Small intestine (tissue), 7 donors: ENCODE measurements at regions not wholly inside any gene's neighbourhood (a gene's known extent, or its start where the extent isn't known, plus 50 kb on each side); places are given as distances from the start of the nearest gene placed in this dataset.
"Not testable (repeated sequence)": the region's sequence is repeated elsewhere in the genome, so short reads cannot be mapped to it uniquely, and the experiment has no call there.

Source experiments
- DNase-seq, 2 donors: peaks; one replicate each; pipeline versions ENCODE4 v3.0.0 to v3.0.0-alpha.2; 2013
- FAIRE-seq: peaks from 2 replicates; lab custom pipeline; 2012; peaks lifted over from hg19 to GRCh38; lab: Jason Lieb, UNC
- H3K27ac ChIP-seq, 3 donors: one replicate each; pipeline ENCODE4 v1.5.1; 2013; ENCODE audit warnings: low read length in 2 of 3, mild to moderate bottlenecking in 2 of 3, control low read depth in 1 of 3, inconsistent platforms in 1 of 3, low read depth in 1 of 3, moderate library complexity in 1 of 3
- H3K27me3 ChIP-seq, 3 donors: one replicate each; pipeline ENCODE4 v1.6.1; 2013; ENCODE audit warnings: low read length in 3 of 3, inconsistent platforms in 1 of 3; ENCODE audit not compliant: control insufficient read depth in 3 of 3, insufficient read depth in 3 of 3
- H3K36me3 ChIP-seq, 3 donors: one replicate each; pipeline ENCODE4 v1.6.1; 2013; ENCODE audit warnings: low read length in 3 of 3, inconsistent platforms in 1 of 3, low read depth in 1 of 3, mild to moderate bottlenecking in 1 of 3, moderate library complexity in 1 of 3; ENCODE audit not compliant: control insufficient read depth in 3 of 3, insufficient read depth in 2 of 3
- H3K4me1 ChIP-seq, 3 donors: one replicate each; pipeline ENCODE4 v1.6.1; 2013; ENCODE audit warnings: low read length in 2 of 3, inconsistent platforms in 1 of 3, low read depth in 1 of 3, mild to moderate bottlenecking in 1 of 3, moderate library complexity in 1 of 3; ENCODE audit not compliant: control insufficient read depth in 3 of 3, insufficient read depth in 2 of 3
- H3K4me3 ChIP-seq, 3 donors: one replicate each; pipeline ENCODE4 v1.5.1; 2013; ENCODE audit warnings: low read length in 3 of 3, control low read depth in 1 of 3, inconsistent platforms in 1 of 3, low read depth in 1 of 3, mild to moderate bottlenecking in 1 of 3, moderate library complexity in 1 of 3
- H3K9me3 ChIP-seq, 2 donors: one replicate each; pipeline ENCODE4 v1.6.1; 2013; ENCODE audit warnings: low read depth in 1 of 2, low read length in 1 of 2; ENCODE audit not compliant: control insufficient read depth in 2 of 2, insufficient read depth in 1 of 2
- WGBS, 3 donors: extraction: QIAGEN DNeasy Blood & Tissue Kit; methylation state at CpG; one replicate each; pipeline ENCODE4 v1.1.7; 2013; 5-methylcytosine and 5-hydroxymethylcytosine counted together
- donor health status: healthy with polysubstance abuse.
- donor health status: control.
- donor health status: control.
- donor health status: Bipolar disorder and iron deficiency.
- donor health status: healthy.

DNA sequence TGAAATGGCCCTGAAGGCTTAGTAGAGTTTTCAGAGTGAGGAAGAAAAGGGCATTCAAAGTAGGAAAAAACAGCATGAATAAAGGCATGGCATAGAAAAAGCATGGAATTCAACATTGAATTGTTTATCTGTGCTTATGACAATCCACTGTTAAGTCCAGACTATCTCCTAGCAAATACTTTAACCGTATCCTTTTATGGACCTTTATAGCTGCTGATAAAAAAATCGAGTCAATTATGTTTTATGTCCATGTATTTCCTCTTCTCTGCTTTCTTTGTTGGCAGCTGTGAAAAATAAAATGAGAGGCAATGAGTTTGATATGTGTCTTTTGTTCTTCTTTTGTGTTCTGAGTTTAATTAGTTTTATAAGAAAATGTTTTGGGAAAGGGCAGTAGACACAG, 70.4 kb downstream of the TDRD15 start:
- no peaks in the 10 kb centered on the region for H3K27me3 ChIP-seq
- 8 to 51% (median 19%) methylated on average over 2 of the region's 2 CpGs for WGBS, 3 donors
- H3K4me1 ChIP-seq = no peaks in the 10 kb centered on the region
- no peak overlapping the region for H3K4me3 ChIP-seq
- no peak overlapping the region for H3K27ac ChIP-seq
- no peaks in the 10 kb centered on the region for H3K9me3 ChIP-seq
- H3K36me3 ChIP-seq = no peaks in the 10 kb centered on the region
- DNase-seq = peak in 1 of 2 donors; percentile 32
- no peak for FAIRE-seq

DNA sequence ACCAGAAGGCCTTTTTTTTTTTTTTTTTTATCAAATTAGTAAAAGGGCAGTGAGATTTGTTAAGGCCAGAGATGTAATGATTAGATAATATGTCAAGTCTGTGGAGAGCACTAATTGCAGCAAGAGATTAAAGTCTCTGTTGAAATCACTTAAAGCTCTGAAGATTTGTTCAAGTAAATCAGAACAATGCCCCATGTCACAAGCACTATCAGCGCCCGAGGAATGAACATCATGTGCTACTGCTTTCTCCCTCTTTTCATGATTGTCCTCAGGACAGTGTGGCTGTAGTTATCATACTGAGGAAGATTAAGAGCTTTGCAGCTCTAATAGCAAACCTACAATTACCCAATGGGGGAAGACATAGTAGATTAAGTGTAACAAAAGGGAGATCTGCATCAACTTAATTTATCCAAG, 71.1 kb downstream of the TDRD15 start:
- Histone ChIP-seq H3K4me1 (no peaks in the 10 kb centered on the region), H3K9me3 (no peaks in the 10 kb centered on the region), H3K4me3 (no peak overlapping the region), H3K27me3 (no peaks in the 10 kb centered on the region), H3K27ac (no peak overlapping the region), H3K36me3 (no peaks in the 10 kb centered on the region)
- FAIRE-seq (no peak), DNase-seq (peak in 1 of 2 donors; percentile 18)
- WGBS, 3 donors = 32 to 69% (median 64%) methylated on average over 2 of the region's 2 CpGs

DNA sequence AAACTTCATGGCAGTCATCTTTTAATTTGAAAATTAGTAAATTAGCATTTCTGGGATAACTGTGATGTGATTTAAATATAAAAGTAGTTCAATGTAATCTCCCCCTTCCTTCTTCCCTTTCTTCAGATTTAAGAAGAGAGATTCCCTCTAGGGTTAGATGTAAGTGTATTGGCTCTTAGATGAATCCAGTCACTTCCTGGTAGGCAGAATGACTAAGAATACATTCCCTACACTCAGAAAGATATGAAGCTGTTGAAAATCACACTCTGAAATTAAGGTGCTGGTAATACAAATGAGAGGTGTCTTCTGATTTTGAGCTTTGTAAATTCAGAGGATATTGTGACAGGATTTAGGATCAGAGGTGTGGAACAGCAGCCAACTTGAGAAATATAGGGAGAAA, 71.6 kb downstream of the TDRD15 start:
- no peak overlapping the region for H3K4me3 ChIP-seq
- no peaks in the 10 kb centered on the region for H3K36me3 ChIP-seq
- no peak overlapping the region for H3K27ac ChIP-seq
- DNase-seq = no peak
- no peaks in the 10 kb centered on the region for H3K9me3 ChIP-seq
- no peak for FAIRE-seq
- H3K4me1 ChIP-seq = no peaks in the 10 kb centered on the region
- no peaks in the 10 kb centered on the region for H3K27me3 ChIP-seq

DNA sequence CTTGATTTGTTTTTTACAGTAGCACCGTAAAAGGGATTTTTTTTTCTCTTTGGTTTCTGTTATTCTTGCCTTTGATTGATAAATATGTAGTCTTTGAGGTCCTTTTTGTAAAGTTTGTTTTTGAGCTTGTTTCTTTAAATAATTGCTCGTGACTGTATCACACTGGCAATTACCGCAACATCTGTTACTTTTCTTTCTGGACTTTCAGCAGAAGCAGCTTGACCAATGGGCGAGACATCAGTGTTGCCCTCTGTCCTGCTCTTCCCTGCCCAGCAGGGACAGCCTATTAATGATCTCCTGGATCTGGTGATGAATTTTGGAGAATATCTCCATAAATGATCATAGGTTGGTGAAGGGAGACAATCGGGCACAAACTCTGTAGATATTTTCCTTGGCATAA, 74.9 kb downstream of the TDRD15 start:
- Histone ChIP-seq H3K4me1 (no peaks in the 10 kb centered on the region), H3K27me3 (no peaks in the 10 kb centered on the region), H3K27ac (no peak overlapping the region), H3K4me3 (no peak overlapping the region), H3K9me3 (no peaks in the 10 kb centered on the region), H3K36me3 (no peaks in the 10 kb centered on the region)
- DNase-seq (no peak), FAIRE-seq (no peak)
- 82 to 91% (median 88%) methylated on average over 5 of the region's 5 CpGs for WGBS, 3 donors

DNA sequence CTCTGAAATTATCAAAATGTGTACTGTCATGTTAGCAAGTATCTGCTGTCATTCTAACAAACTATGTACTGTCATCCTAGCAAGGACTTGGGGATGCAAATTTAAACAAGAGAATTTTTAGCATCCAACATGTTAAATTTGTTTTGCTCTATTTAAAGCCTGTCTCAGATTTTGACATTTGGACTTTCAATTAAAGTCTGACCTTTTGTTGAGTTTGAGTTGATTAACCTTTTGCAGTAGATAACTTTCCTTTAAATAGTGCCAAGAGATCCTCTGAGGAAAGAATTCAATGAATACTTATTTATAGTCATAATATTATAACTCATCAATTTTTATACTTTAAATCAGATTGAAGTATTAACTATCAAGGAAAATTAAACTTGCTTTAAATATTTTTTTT, 80.2 kb downstream of the TDRD15 start:
- no peaks in the 10 kb centered on the region for H3K27me3 ChIP-seq
- no peak for FAIRE-seq

DNA sequence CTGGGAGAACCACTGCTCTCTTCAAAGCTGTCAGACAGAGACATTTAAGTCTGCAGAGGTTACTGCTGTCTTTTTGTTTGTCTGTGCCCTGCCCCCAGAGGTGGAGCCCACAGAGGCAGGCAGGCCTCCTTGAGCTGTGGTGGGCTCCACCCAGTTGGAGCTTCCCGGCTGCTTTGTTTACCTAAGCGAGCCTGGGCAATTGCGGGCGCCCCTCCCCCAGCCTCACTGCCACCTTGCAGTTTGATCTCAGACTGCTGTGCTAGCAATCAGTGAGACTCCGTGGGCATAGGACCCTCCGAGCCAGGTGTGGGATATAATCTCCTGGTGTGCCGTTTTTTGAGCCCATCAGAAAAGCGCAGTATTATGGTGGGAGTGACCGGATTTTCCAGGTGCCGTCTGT, 90.3 kb downstream of the TDRD15 start:
- H3K4me1 ChIP-seq, H3K4me3 ChIP-seq, H3K9me3 ChIP-seq, H3K36me3 ChIP-seq, H3K27ac ChIP-seq, H3K27me3 ChIP-seq, FAIRE-seq, DNase-seq: not testable (repeated sequence)
- WGBS, 3 donors = 82 to 90% (median 89%) methylated on average over 9 to 10 of the region's 10 CpGs

More for the DNA sequence above, 80.2 kb downstream of the TDRD15 start:
- Histone ChIP-seq H3K27ac (no peak overlapping the region), H3K9me3 (no peaks in the 10 kb centered on the region), H3K4me3 (no peak overlapping the region), H3K36me3 (no peaks in the 10 kb centered on the region), H3K4me1 (no peaks in the 10 kb centered on the region)
- DNase-seq = no peak

DNA sequence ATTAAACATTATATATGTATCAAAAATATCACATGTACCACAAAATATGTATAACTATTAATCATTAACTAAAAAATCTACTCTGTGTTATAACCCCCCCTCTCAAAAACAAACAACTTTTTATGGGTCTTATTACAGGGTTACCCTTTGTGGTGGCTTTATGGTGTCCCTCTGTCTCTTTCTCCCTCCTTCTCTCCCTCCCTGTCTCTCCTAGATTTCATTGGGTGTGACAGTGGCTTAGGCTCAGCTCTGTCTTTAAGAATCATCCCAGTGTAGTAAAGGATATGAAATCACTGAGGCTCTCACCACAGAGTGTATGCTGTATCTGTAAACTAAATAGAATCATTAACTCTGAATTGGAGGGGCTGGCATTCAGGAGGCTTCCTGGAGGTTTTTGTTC, 93.7 kb downstream of the TDRD15 start:
- Histone ChIP-seq H3K27ac (no peak overlapping the region), H3K36me3 (no peaks in the 10 kb centered on the region), H3K4me3 (no peak overlapping the region), H3K4me1 (no peaks in the 10 kb centered on the region), H3K9me3 (no peaks in the 10 kb centered on the region), H3K27me3 (no peaks in the 10 kb centered on the region)
- DNase-seq (peak in 1 of 2 donors; percentile 30), FAIRE-seq (no peak)

DNA sequence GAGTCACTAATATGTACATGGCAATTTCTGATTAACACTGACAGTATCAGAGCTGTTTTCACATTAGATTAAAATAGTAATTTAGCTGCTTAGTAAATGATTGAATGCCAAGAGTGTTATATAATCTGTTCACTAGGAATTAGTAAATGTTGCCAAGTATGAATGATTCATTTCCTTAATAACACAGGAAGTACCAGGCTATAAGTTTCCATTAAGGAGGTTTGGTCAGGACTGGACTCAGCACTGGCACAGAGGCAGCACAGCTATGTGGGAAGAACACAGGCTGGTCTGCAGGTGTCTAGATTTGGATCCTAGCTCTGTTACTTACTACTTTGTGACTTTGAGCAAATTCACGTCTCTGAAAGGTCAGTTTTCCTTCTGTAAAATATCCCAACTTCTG, 97.2 kb downstream of the TDRD15 start:
- peak in 1 of 2 donors; percentile 88 for DNase-seq
- no peak overlapping the region for H3K27ac ChIP-seq
- no peaks in the 10 kb centered on the region for H3K9me3 ChIP-seq
- H3K4me1 ChIP-seq = no peaks in the 10 kb centered on the region
- H3K36me3 ChIP-seq = no peaks in the 10 kb centered on the region
- H3K27me3 ChIP-seq = no peaks in the 10 kb centered on the region
- no peak overlapping the region for H3K4me3 ChIP-seq
- WGBS, 3 donors = 25 to 55% (median 32%) methylated on average over 1 of the region's 1 CpG
- peak; percentile 93 for FAIRE-seq

DNA sequence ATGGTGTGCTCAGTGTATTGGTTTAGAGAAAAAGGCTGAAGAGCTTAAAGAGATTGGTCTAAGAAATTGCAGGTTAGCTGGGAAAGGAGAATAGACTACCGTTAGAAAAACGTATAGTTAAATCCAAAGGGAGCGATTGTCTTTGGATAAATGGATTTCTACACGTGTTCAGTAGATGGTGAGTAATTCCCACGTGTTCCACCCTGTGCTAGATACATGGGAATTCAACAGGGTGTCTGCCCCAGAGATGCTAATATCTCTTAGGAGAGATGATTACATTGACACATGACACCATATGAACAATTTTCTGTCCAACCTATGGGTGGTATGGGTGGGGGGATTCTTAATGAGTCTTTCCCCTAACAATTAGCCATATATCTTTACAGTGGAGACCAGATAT, 99.8 kb downstream of the TDRD15 start:
- DNase-seq = no peak
- Histone ChIP-seq H3K36me3 (no peaks in the 10 kb centered on the region), H3K9me3 (no peaks in the 10 kb centered on the region), H3K27me3 (no peaks in the 10 kb centered on the region), H3K4me1 (peaks cover 0 to 7% (median 0%) of the 10 kb centered on the region in 3 donors), H3K27ac (no peak overlapping the region), H3K4me3 (no peak overlapping the region)
- no peak for FAIRE-seq
- WGBS, 3 donors = 80 to 91% (median 84%) methylated on average over 5 of the region's 5 CpGs
